KMS-11 (cell line): ENCODE measurements at regions not wholly inside any gene's neighbourhood (a gene's known extent, or its start where the extent isn't known, plus 50 kb on each side); places are given as distances from the start of the nearest gene placed in this dataset.

Source experiments
- H2AFZ ChIP-seq: fragments of 200-600 bp; sonication (generic); 2 replicates; pipeline ENCODE4 v1.6.1; 2016; ENCODE audit warnings: antibody characterized with exemption, mixed run types, low read depth
- H3K27ac ChIP-seq: fragments of 200-600 bp; sonication (generic); 2 replicates; pipeline ENCODE4 v1.6.1; 2016; ENCODE audit warnings: mild to moderate bottlenecking, mixed run types
- H3K27me3 ChIP-seq: fragments of 200-600 bp; sonication (generic); 2 replicates; pipeline ENCODE4 v1.6.1; 2017; ENCODE audit warnings: mild to moderate bottlenecking, low read depth, mixed run types, moderate library complexity; ENCODE audit not compliant: insufficient read depth
- H3K36me3 ChIP-seq: fragments of 200-600 bp; sonication (generic); 2 replicates; pipeline ENCODE4 v1.6.1; 2017; ENCODE audit warnings: mild to moderate bottlenecking, mixed run types; ENCODE audit not compliant: insufficient read depth
- H3K4me1 ChIP-seq: fragments of 200-600 bp; sonication (generic); 2 replicates; pipeline ENCODE4 v1.6.1; 2016; ENCODE audit warnings: mild to moderate bottlenecking, low read depth, mixed run types; ENCODE audit not compliant: poor library complexity, severe bottlenecking
- H3K4me2 ChIP-seq: fragments of 200-600 bp; sonication (generic); 2 replicates; pipeline ENCODE4 v1.7.0; 2016; ENCODE audit warnings: mild to moderate bottlenecking, mixed run types
- H3K4me3 ChIP-seq: fragments of 200-600 bp; sonication (generic); IDR thresholded peaks from 2 replicates; pipeline ENCODE4 v1.6.1; 2017; ENCODE audit warnings: low read depth, low read length, mixed read lengths; ENCODE audit not compliant: insufficient read depth
- H3K79me2 ChIP-seq: fragments of 200-600 bp; sonication (generic); 2 replicates; pipeline ENCODE4 v1.6.1; 2016; ENCODE audit warnings: low read depth, mixed run types; ENCODE audit not compliant: insufficient read depth
- H3K9ac ChIP-seq: fragments of 200-600 bp; sonication (generic); 2 replicates; pipeline ENCODE4 v1.6.1; 2016; ENCODE audit warnings: mild to moderate bottlenecking, mixed run types
- H4K20me1 ChIP-seq: fragments of 200-600 bp; sonication (generic); 2 replicates; pipeline ENCODE4 v1.6.1; 2016; ENCODE audit warnings: mild to moderate bottlenecking, mixed run types; ENCODE audit not compliant: insufficient read depth
- CTCF ChIP-seq: fragments of 200-600 bp; sonication (generic); conservative IDR thresholded peaks from 2 replicates; pipeline ENCODE4 v1.6.1; 2017; ENCODE audit warnings: low read depth, mild to moderate bottlenecking, antibody characterized with exemption, low read length, moderate library complexity, mixed read lengths

GRCh38 chr6:147768969-147769368 is 260.5 kb downstream of the SAMD5 start:
- no peak overlapping the region for H3K4me2 ChIP-seq
- H3K9ac ChIP-seq: no peak overlapping the region
- no peaks in the 10 kb centered on the region for H3K79me2 ChIP-seq
- TF ChIP-seq CTCF: no peak
- no peaks in the 10 kb centered on the region for H3K27me3 ChIP-seq
- H3K36me3 ChIP-seq: no peaks in the 10 kb centered on the region
- no peak overlapping the region for H3K27ac ChIP-seq
- H3K4me1 ChIP-seq: no peaks in the 10 kb centered on the region
- no peaks in the 10 kb centered on the region for H4K20me1 ChIP-seq
- no peak overlapping the region for H2AFZ ChIP-seq
- no peak overlapping the region for H3K4me3 ChIP-seq

GRCh38 chr6:147769496-147770087 is 261.1 kb downstream of the SAMD5 start:
- Histone ChIP-seq H3K79me2 (no peaks in the 10 kb centered on the region), H3K27ac (no peak overlapping the region), H3K9ac (no peak overlapping the region), H4K20me1 (no peaks in the 10 kb centered on the region), H2AFZ (no peak overlapping the region), H3K27me3 (no peaks in the 10 kb centered on the region), H3K36me3 (no peaks in the 10 kb centered on the region), H3K4me3 (no peak overlapping the region), H3K4me2 (no peak overlapping the region), H3K4me1 (no peaks in the 10 kb centered on the region)
- no peak for TF ChIP-seq CTCF

GRCh38 chr6:147770221-147770620 is 261.7 kb downstream of the SAMD5 start:
- H2AFZ ChIP-seq: no peak overlapping the region
- H3K27ac ChIP-seq: no peak overlapping the region
- no peaks in the 10 kb centered on the region for H4K20me1 ChIP-seq
- H3K27me3 ChIP-seq: no peaks in the 10 kb centered on the region
- no peak overlapping the region for H3K9ac ChIP-seq
- no peaks in the 10 kb centered on the region for H3K36me3 ChIP-seq
- no peak for TF ChIP-seq CTCF
- H3K4me1 ChIP-seq: no peaks in the 10 kb centered on the region
- no peak overlapping the region for H3K4me3 ChIP-seq
- H3K79me2 ChIP-seq: no peaks in the 10 kb centered on the region
- no peak overlapping the region for H3K4me2 ChIP-seq

GRCh38 chr6:147772724-147773123 is 264.2 kb downstream of the SAMD5 start:
- H3K27ac ChIP-seq: no peak overlapping the region
- no peaks in the 10 kb centered on the region for H3K4me1 ChIP-seq
- H2AFZ ChIP-seq: no peak overlapping the region
- H3K79me2 ChIP-seq: no peaks in the 10 kb centered on the region
- TF ChIP-seq CTCF: no peak
- no peak overlapping the region for H3K4me3 ChIP-seq
- H4K20me1 ChIP-seq: no peaks in the 10 kb centered on the region
- no peaks in the 10 kb centered on the region for H3K36me3 ChIP-seq
- H3K27me3 ChIP-seq: no peaks in the 10 kb centered on the region
- no peak overlapping the region for H3K4me2 ChIP-seq
- no peak overlapping the region for H3K9ac ChIP-seq
